HCT116 (cell line): ENCODE measurements at regions not wholly inside any gene's neighbourhood (a gene's known extent, or its start where the extent isn't known, plus 50 kb on each side); places are given as distances from the start of the nearest gene placed in this dataset.

Experiments used
- ATF3 ChIP-seq: IDR thresholded peaks from 2 replicates; pipeline ENCODE4 v1.6.1; 2012
- CEBPB ChIP-seq: IDR thresholded peaks from 2 replicates; pipeline ENCODE4 v1.6.1; 2012; ENCODE audit warnings: low read depth
- CTCF ChIP-seq, 3 experiments: fragments of 200-600 bp in 1 of 3; sonication (generic) in 1 of 3; IDR thresholded peaks in 2 of 3; conservative IDR thresholded peaks in 1 of 3; 2 replicates each; pipeline ENCODE4 v1.5.1; 2012 to 2017; ENCODE audit warnings: low read depth in 2 of 3, low read length in 2 of 3, antibody characterized with exemption in 1 of 3, borderline replicate concordance in 1 of 3, control low read depth in 1 of 3, mild to moderate bottlenecking in 1 of 3, mixed read lengths in 1 of 3, mixed run types in 1 of 3, moderate library complexity in 1 of 3; ENCODE audit not compliant: insufficient read depth in 1 of 3
- EZH2phosphoT487 ChIP-seq: fragments of 200-600 bp; IDR thresholded peaks from 2 replicates; pipeline ENCODE4 v1.6.1; 2018; ENCODE audit warnings: antibody characterized with exemption, borderline replicate concordance
- POLR2A ChIP-seq: IDR thresholded peaks from 2 replicates; pipeline ENCODE4 v1.7.0; 2011; ENCODE audit warnings: borderline replicate concordance; ENCODE audit not compliant: insufficient read depth, insufficient read length; ENCODE audit errors: extremely low read depth
- POLR2AphosphoS5 ChIP-seq: IDR thresholded peaks from 2 replicates; pipeline ENCODE4 v1.6.1; 2011; ENCODE audit warnings: mild to moderate bottlenecking, low read depth, low read length, moderate library complexity
- YY1 ChIP-seq: IDR thresholded peaks from 2 replicates; pipeline ENCODE4 v1.6.1; 2011; ENCODE audit warnings: low read length, low read depth, moderate library complexity, mild to moderate bottlenecking; ENCODE audit not compliant: insufficient replicate concordance; ENCODE audit errors: extremely low read depth

GRCh38 chr4:137623013-137623412 lies 90.7 kb upstream of the PCDH18 start:
- TF ChIP-seq POLR2AphosphoS5 (no peak), EZH2phosphoT487 (no peak), CTCF (IDR thresholded peaks at IDR 0.05 in 2 of 3, conservative IDR thresholded peaks at IDR 0.05 in 1 of 3; ENCODE audit: borderline replicate concordance in 1 of 3, insufficient read depth in 1 of 3, low read depth in 2 of 3, low read length in 2 of 3) (no peak), POLR2A (no peak), CEBPB (no peak), YY1 (no peak), ATF3 (no peak)
